PC-3 (cell line): ENCODE measurements at regions not wholly inside any gene's neighbourhood (a gene's known extent, or its start where the extent isn't known, plus 50 kb on each side); places are given as distances from the start of the nearest gene placed in this dataset.

Source experiments
- ATAC-seq: fragments of 200-7000 bp; cut with Tn5 transposase; 2 replicates; pipeline ENCODE4 v1.9.1; 2020; ENCODE audit warnings: mild to moderate bottlenecking, moderate library complexity
- BruUV-seq: library from RNA; stranded (reverse); fragments of 400-500 nt; replicated peaks from 2 replicates; lab custom pipeline; 2021; lab: Mats Ljungman, UMichigan
- CTCF ChIA-PET: fragments of 300-600 bp; sonication (Branson Sonifier 250); formaldehyde crosslinking; loops from one replicate; lab custom pipeline; 2022; ENCODE audit warnings: antibody characterized with exemption; lab: Charles Lee
- POLR2A ChIA-PET: fragments of 300-600 bp; sonication (Branson Sonifier 250); formaldehyde crosslinking; loops from one replicate; lab custom pipeline; 2022; ENCODE audit warnings: antibody characterized with exemption; ENCODE audit not compliant: unreplicated experiment; lab: Charles Lee
- DNase-seq: peaks from one replicate; pipeline ENCODE4 v3.0.0-alpha.2; 2015
- H2AFZ ChIP-seq: fragments of 300-600 bp; sonication (generic); 2 replicates; pipeline ENCODE4 v1.6.0; 2016; ENCODE audit warnings: antibody characterized with exemption, low read length
- H3F3A ChIP-seq: fragments of 300-600 bp; sonication (generic); one replicate; pipeline ENCODE4 v1.6.0; 2017; ENCODE audit warnings: antibody characterized with exemption, low read length, control low read depth, mild to moderate bottlenecking; ENCODE audit not compliant: unreplicated experiment
- H3K27ac ChIP-seq: fragments of 300-600 bp; sonication (generic); 2 replicates; pipeline ENCODE4 v1.5.1; 2016; ENCODE audit warnings: mild to moderate bottlenecking, low read length
- H3K27me3 ChIP-seq: fragments of 300-600 bp; sonication (generic); 2 replicates; pipeline ENCODE4 v1.6.1; 2016; ENCODE audit warnings: low read length, mixed read lengths
- H3K36me3 ChIP-seq: fragments of 300-600 bp; sonication (generic); 2 replicates; pipeline ENCODE4 v1.6.1; 2016; ENCODE audit warnings: low read depth, mixed run types, low read length, mixed read lengths
- H3K4me1 ChIP-seq: fragments of 300-600 bp; sonication (generic); 2 replicates; pipeline ENCODE4 v1.5.1; 2016; ENCODE audit warnings: low read length; ENCODE audit not compliant: insufficient read depth
- H3K4me2 ChIP-seq: fragments of 300-600 bp; sonication (generic); 2 replicates; pipeline ENCODE4 v1.6.0; 2016; ENCODE audit warnings: low read length
- H3K4me3 ChIP-seq: fragments of 300-600 bp; sonication (generic); 2 replicates; pipeline ENCODE4 v1.5.1; 2016; ENCODE audit warnings: mild to moderate bottlenecking, low read length, mixed read lengths
- H3K79me2 ChIP-seq: fragments of 300-600 bp; sonication (generic); 2 replicates; pipeline ENCODE4 v1.6.1; 2017; ENCODE audit warnings: low read length, mixed read lengths
- H3K9ac ChIP-seq: fragments of 300-600 bp; sonication (generic); 2 replicates; pipeline ENCODE4 v1.6.0; 2016; ENCODE audit warnings: mild to moderate bottlenecking, low read length
- H3K9me2 ChIP-seq: fragments of 300-600 bp; sonication (generic); replicated peaks from 2 replicates; pipeline ENCODE4 v1.6.1; 2016; ENCODE audit warnings: mixed run types, low read length, mixed read lengths
- H3K9me3 ChIP-seq: fragments of 300-600 bp; sonication (generic); 2 replicates; pipeline ENCODE4 v1.6.1; 2016; ENCODE audit warnings: low read length, mixed read lengths
- H4K20me1 ChIP-seq: fragments of 300-600 bp; sonication (generic); 2 replicates; pipeline ENCODE4 v1.6.1; 2016; ENCODE audit warnings: low read length, mixed read lengths
- EZH2 ChIP-seq: fragments of 300-600 bp; sonication (generic); IDR thresholded peaks from one replicate; pipeline ENCODE4 v1.6.1; 2017; ENCODE audit warnings: antibody characterized with exemption, mild to moderate bottlenecking, low read length; ENCODE audit not compliant: unreplicated experiment
- EZH2phosphoT487 ChIP-seq: fragments of 300-600 bp; sonication (generic); IDR thresholded peaks from 2 replicates; pipeline ENCODE4 v1.6.1; 2018; ENCODE audit warnings: mild to moderate bottlenecking, antibody characterized with exemption, low read length, borderline replicate concordance
- intact Hi-C: fragments of 100-400 bp; cut with micrococcal nuclease; formaldehyde crosslinking; loops from 2 replicates; pipeline ENCODE4 v1.9.0; 2023
- TF ChIP-seq, protein P1 (sequence below): fragments of 300-600 bp; sonication (generic); conservative IDR thresholded peaks from 2 replicates; pipeline ENCODE4 v1.5.1; 2017; ENCODE audit warnings: antibody characterized with exemption, low read depth, mild to moderate bottlenecking, low read length

DNA sequence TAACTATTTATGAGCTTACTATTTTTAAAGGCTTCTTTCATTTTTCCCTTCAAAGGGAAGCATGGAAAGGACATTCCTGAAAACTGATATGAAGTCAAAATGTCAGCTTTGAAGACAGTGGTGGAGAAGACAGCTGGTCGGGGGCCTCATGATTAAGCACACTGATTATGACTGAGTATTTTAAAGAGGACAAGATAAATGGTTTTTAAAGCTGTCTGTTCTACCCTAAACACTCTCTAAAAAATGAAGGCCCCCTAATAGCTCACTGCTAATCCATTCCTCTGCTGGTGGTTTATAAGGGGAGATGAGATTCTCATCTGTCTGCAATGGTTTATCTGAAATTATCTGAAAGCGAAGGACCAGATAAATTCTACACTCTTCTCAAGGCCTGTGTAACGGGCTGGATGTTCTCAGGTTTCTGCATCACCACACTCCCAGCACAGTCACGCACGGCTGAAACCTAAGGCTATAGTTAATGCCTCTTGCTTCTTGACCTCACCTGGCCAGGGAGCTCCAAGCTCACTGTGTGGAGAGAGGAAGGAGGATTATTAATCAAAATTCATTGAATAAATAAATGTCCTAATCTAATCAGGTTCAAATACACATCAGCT lies 86.9 kb upstream of the DOCK9 start:
- no peak overlapping the region for H3K27ac ChIP-seq
- H3K4me1 ChIP-seq = peaks cover 30% of the 10 kb centered on the region
- no peak overlapping the region for H3K4me3 ChIP-seq
- no peak overlapping the region for H3K9ac ChIP-seq
- H2AFZ ChIP-seq = no peak overlapping the region
- no peak for ATAC-seq
- TF ChIP-seq, protein P1, sequence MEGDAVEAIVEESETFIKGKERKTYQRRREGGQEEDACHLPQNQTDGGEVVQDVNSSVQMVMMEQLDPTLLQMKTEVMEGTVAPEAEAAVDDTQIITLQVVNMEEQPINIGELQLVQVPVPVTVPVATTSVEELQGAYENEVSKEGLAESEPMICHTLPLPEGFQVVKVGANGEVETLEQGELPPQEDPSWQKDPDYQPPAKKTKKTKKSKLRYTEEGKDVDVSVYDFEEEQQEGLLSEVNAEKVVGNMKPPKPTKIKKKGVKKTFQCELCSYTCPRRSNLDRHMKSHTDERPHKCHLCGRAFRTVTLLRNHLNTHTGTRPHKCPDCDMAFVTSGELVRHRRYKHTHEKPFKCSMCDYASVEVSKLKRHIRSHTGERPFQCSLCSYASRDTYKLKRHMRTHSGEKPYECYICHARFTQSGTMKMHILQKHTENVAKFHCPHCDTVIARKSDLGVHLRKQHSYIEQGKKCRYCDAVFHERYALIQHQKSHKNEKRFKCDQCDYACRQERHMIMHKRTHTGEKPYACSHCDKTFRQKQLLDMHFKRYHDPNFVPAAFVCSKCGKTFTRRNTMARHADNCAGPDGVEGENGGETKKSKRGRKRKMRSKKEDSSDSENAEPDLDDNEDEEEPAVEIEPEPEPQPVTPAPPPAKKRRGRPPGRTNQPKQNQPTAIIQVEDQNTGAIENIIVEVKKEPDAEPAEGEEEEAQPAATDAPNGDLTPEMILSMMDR = no peak
- TF ChIP-seq EZH2phosphoT487 (no peak), EZH2 (no peak)
- CTCF ChIA-PET = no interaction called here
- intact Hi-C loops = no loop called here
- H3F3A ChIP-seq = peaks cover 4% of the 10 kb centered on the region
- DNase-seq = no peak
- peaks cover 5% of the 10 kb centered on the region; the same call in 1 of the 2 replicates for H3K9me3 ChIP-seq
- no peak overlapping the region for H3K4me2 ChIP-seq
- H3K36me3 ChIP-seq = peaks cover 32% of the 10 kb centered on the region
- no peaks in the 10 kb centered on the region for H4K20me1 ChIP-seq
- no TSS peak for BruUV-seq
- H3K79me2 ChIP-seq = peaks cover 44% of the 10 kb centered on the region
- no peaks in the 10 kb centered on the region for H3K9me2 ChIP-seq
- POLR2A ChIA-PET = no interaction called here
- no peaks in the 10 kb centered on the region for H3K27me3 ChIP-seq

DNA sequence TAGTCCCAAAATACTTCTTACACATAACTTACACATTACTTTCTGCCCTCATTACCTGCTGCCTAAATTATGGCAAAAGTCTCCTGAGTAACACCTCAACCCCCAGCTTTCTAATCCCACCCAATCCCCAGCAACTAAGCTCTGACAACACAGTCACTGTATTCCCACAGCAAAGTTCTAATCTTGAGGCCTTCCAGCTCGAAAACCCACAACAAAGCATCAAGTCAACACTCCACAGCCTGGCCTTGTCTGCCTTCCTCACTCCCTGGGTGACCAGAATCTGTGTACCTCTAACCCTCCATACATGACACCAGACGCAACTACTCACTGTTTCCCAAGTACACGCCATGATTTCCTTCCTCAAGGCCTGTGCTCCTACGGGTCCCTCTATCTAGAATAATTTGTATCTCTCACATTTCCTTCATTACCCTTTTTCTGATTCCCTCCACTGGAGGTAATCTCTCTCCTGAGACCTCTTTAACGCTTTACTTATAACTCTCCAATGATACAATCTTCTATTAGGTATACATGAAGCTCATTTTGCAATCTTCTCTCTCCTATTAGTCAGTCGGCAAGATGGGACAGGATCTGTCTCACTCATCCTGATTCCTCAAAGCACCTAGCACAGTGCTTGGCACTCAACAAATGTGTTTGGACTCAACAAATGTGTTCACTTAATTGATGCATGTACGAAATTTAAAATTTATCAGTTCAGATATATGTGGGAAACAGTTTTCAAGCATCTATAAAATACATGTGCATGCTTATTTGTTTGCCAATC lies 87.6 kb upstream of the DOCK9 start:
- ChIA-PET CTCF (no interaction called here), POLR2A (no interaction called here)
- no peak overlapping the region for H3K9ac ChIP-seq
- peaks cover 4% of the 10 kb centered on the region for H3F3A ChIP-seq
- TF ChIP-seq EZH2 = no peak
- TF ChIP-seq, protein P1 = no peak
- no peak for TF ChIP-seq EZH2phosphoT487
- H3K4me2 ChIP-seq = no peak overlapping the region
- no peak for ATAC-seq
- no peaks in the 10 kb centered on the region for H4K20me1 ChIP-seq
- BruUV-seq = no TSS peak
- no peaks in the 10 kb centered on the region for H3K27me3 ChIP-seq
- H3K79me2 ChIP-seq = peaks cover 45% of the 10 kb centered on the region
- H2AFZ ChIP-seq = no peak overlapping the region
- intact Hi-C loops = no loop called here
- H3K27ac ChIP-seq = no peak overlapping the region
- peaks cover 30% of the 10 kb centered on the region for H3K4me1 ChIP-seq
- H3K36me3 ChIP-seq = peaks cover 32% of the 10 kb centered on the region
- H3K9me3 ChIP-seq = peaks cover 5% of the 10 kb centered on the region; the same call in 1 of the 2 replicates
- no peak for DNase-seq
- H3K9me2 ChIP-seq = no peaks in the 10 kb centered on the region
- peak overlapping the region; percentile 12; the same call in 1 of the 2 replicates for H3K4me3 ChIP-seq

DNA sequence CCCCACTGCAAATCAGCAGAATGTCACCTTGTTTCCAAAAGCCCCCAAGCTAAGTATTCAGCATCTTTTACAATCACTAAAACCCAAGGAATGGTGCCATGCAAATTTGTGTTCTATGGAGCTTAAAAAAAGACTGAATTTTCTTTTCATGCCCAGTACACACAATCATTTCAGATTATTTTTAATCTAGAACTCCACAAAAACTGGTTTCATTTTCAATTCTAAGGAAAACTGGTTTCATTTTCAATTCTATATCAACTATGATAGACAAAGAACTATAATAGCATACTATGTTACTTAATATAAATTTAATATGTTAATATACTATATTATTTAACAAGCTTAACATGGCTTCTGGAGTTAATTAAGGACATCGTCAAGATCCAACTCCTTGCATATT lies 88.4 kb upstream of the DOCK9 start:
- Histone ChIP-seq H3K27ac (no peak overlapping the region), H3K27me3 (no peaks in the 10 kb centered on the region), H4K20me1 (no peaks in the 10 kb centered on the region), H3K9me3 (peaks cover 5% of the 10 kb centered on the region; the same call in 1 of the 2 replicates), H3K79me2 (peaks cover 37% of the 10 kb centered on the region), H3F3A (peaks cover 4% of the 10 kb centered on the region), H3K9me2 (no peaks in the 10 kb centered on the region), H2AFZ (no peak overlapping the region), H3K9ac (no peak overlapping the region), H3K4me2 (no peak overlapping the region), H3K4me1 (peaks cover 27% of the 10 kb centered on the region), H3K4me3 (peak overlapping the region; percentile 12; the same call in 1 of the 2 replicates), H3K36me3 (peaks cover 32% of the 10 kb centered on the region)
- intact Hi-C loops = no loop called here
- BruUV-seq = no TSS peak
- ATAC-seq (no peak), DNase-seq (no peak)
- CTCF ChIA-PET = no interaction called here
- TF ChIP-seq EZH2 (no peak), EZH2phosphoT487 (no peak)
- TF ChIP-seq, protein P1 = no peak
- POLR2A ChIA-PET = no interaction called here
